WTC11 (cell line): ENCODE measurements at regions not wholly inside any gene's neighbourhood (a gene's known extent, or its start where the extent isn't known, plus 50 kb on each side); places are given as distances from the start of the nearest gene placed in this dataset.

ENCODE experiments used
- ATAC-seq: fragments of 200-7000 bp; cut with Tn5 transposase; 2 replicates; pipeline ENCODE4 v1.10.0; 2021; ENCODE audit warnings: mild to moderate bottlenecking, moderate library complexity
- CTCF ChIA-PET: fragments of 300-600 bp; sonication (Branson Sonifier 250); formaldehyde crosslinking; loops from one replicate; lab custom pipeline; 2021; ENCODE audit warnings: antibody characterized with exemption; lab: Charles Lee
- POLR2A ChIA-PET: fragments of 350-600 bp; sonication (Branson Sonifier 250); formaldehyde crosslinking; loops from one replicate; lab custom pipeline; 2021; ENCODE audit warnings: antibody characterized with exemption; lab: Charles Lee
- DNase-seq: peaks from one replicate; pipeline ENCODE4 v3.0.0; 2021; ENCODE audit warnings: low spot score
- H3K27ac Mint-ChIP-seq: 2 replicates; pipeline ENCODE4 v1.8.0; 2021; ENCODE audit warnings: mixed read lengths
- H3K27me3 Mint-ChIP-seq: 2 replicates; pipeline ENCODE4 v1.8.0; 2021; ENCODE audit warnings: low read depth, mild to moderate bottlenecking, moderate library complexity, mixed read lengths
- H3K36me3 Mint-ChIP-seq: 2 replicates; pipeline ENCODE4 v1.8.0; 2021; ENCODE audit warnings: mixed read lengths
- H3K4me1 Mint-ChIP-seq: 2 replicates; pipeline ENCODE4 v1.8.0; 2022; ENCODE audit warnings: mixed read lengths
- H3K4me3 Mint-ChIP-seq: 2 replicates; pipeline ENCODE4 v1.8.0; 2021; ENCODE audit warnings: mild to moderate bottlenecking, moderate library complexity, mixed read lengths
- H3K9me3 Mint-ChIP-seq: 2 replicates; pipeline ENCODE4 v1.8.0; 2021; ENCODE audit warnings: mixed read lengths
- CREM ChIP-seq: sonication (generic); formaldehyde crosslinking; IDR thresholded peaks from 2 replicates; pipeline ENCODE4 v1.8.1; 2022; ENCODE audit warnings: mild to moderate bottlenecking, missing genetic modification reagents, moderate library complexity
- ELF4 ChIP-seq: sonication (generic); formaldehyde crosslinking; IDR thresholded peaks from 2 replicates; pipeline ENCODE4 v1.8.1; 2022; ENCODE audit warnings: low read depth, mild to moderate bottlenecking, moderate library complexity, missing genetic modification reagents
- ESRRA ChIP-seq: sonication (generic); formaldehyde crosslinking; IDR thresholded peaks from 2 replicates; pipeline ENCODE4 v1.8.1; 2022; ENCODE audit warnings: mild to moderate bottlenecking, missing genetic modification reagents, borderline replicate concordance
- FOXJ3 ChIP-seq: sonication (generic); formaldehyde crosslinking; IDR thresholded peaks from 2 replicates; pipeline ENCODE4 v1.9.0; 2021; ENCODE audit warnings: missing genetic modification reagents, mild to moderate bottlenecking, borderline replicate concordance
- GTF2I ChIP-seq: fragments of 250-450 bp; sonication (Bioruptor Pico); conservative IDR thresholded peaks from 2 replicates; pipeline ENCODE4 v1.4.0; 2021; ENCODE audit warnings: mild to moderate bottlenecking
- HMGA2 ChIP-seq: fragments of 250-450 bp; sonication (Bioruptor Pico); IDR thresholded peaks from 2 replicates; pipeline ENCODE4 v1.4.0; 2021; ENCODE audit warnings: mild to moderate bottlenecking, moderate library complexity
- IRF2 ChIP-seq: sonication (generic); formaldehyde crosslinking; IDR thresholded peaks from 2 replicates; pipeline ENCODE4 v1.8.0; 2022; ENCODE audit warnings: low read depth, missing genetic modification reagents, borderline replicate concordance
- JUN ChIP-seq: sonication (generic); formaldehyde crosslinking; IDR thresholded peaks from 2 replicates; pipeline ENCODE4 v1.8.0; 2023; ENCODE audit warnings: mild to moderate bottlenecking, missing genetic modification reagents
- KAT7 ChIP-seq: sonication (generic); formaldehyde crosslinking; IDR thresholded peaks from 2 replicates; pipeline ENCODE4 v1.8.1; 2023; ENCODE audit warnings: missing genetic modification reagents, mild to moderate bottlenecking, borderline replicate concordance
- MYBL2 ChIP-seq: sonication (generic); formaldehyde crosslinking; IDR thresholded peaks from 2 replicates; pipeline ENCODE4 v1.8.1; 2023; ENCODE audit warnings: mild to moderate bottlenecking, moderate library complexity, missing genetic modification reagents
- PRRX2 ChIP-seq: fragments of 250-450 bp; sonication (Bioruptor Pico); IDR thresholded peaks from 2 replicates; pipeline ENCODE4 v1.8.0; 2021; ENCODE audit warnings: mild to moderate bottlenecking
- SMAD4 ChIP-seq: sonication (generic); formaldehyde crosslinking; IDR thresholded peaks from 2 replicates; pipeline ENCODE4 v1.8.0; 2022; ENCODE audit warnings: mild to moderate bottlenecking, missing genetic modification reagents
- TEAD1 ChIP-seq: sonication (generic); formaldehyde crosslinking; IDR thresholded peaks from 2 replicates; pipeline ENCODE4 v1.8.0; 2022; ENCODE audit warnings: mild to moderate bottlenecking, missing genetic modification reagents
- TEAD4 ChIP-seq: sonication (generic); formaldehyde crosslinking; IDR thresholded peaks from 2 replicates; pipeline ENCODE4 v1.8.0; 2022; ENCODE audit warnings: mild to moderate bottlenecking, missing genetic modification reagents
- ZNF423 ChIP-seq: fragments of 250-450 bp; sonication (Bioruptor Pico); IDR thresholded peaks from 2 replicates; pipeline ENCODE4 v2.1.2; 2022; ENCODE audit warnings: mild to moderate bottlenecking, moderate library complexity
- TF ChIP-seq, protein P1 (sequence below): sonication (generic); formaldehyde crosslinking; IDR thresholded peaks from 2 replicates; pipeline ENCODE4 v1.8.1; 2023; ENCODE audit warnings: mild to moderate bottlenecking, missing genetic modification reagents, borderline replicate concordance
- TF ChIP-seq, protein P2 (sequence below): sonication (generic); formaldehyde crosslinking; IDR thresholded peaks from 2 replicates; pipeline ENCODE4 v1.8.1; 2023; ENCODE audit warnings: mild to moderate bottlenecking, missing genetic modification reagents, moderate library complexity
- TF ChIP-seq, protein P3 (sequence below): fragments of 250-450 bp; sonication (Bioruptor Pico); conservative IDR thresholded peaks from 2 replicates; pipeline ENCODE4 v1.9.0; 2021; ENCODE audit warnings: mild to moderate bottlenecking
- TF ChIP-seq, protein P4 (sequence below): fragments of 250-450 bp; sonication (Bioruptor Pico); IDR thresholded peaks from 2 replicates; pipeline ENCODE4 v1.8.0; 2021; ENCODE audit warnings: mild to moderate bottlenecking
- TF ChIP-seq, protein P5 (sequence below): sonication (generic); formaldehyde crosslinking; IDR thresholded peaks from 2 replicates; pipeline ENCODE4 v1.8.0; 2022; ENCODE audit warnings: mild to moderate bottlenecking, missing genetic modification reagents

DNA sequence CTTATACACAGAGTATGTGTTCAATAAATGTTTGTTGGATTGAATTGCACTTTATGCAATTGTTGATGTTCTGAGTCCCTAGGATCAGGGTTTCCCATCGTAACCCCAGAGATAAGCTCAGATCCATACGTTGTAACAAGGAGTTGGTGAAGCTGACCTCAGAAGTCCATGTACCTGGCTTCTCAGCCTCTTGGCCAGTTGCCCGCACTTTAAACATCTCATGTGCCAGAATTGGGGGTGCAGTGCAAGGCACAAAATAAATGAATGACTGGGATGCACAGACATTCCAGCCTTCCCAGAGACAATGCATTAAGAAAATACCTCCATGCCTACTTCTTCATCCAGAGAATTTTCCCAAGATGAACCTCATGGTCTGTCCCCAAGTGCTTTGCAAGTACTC, 142.9 kb upstream of the IL12A start:
- ChIA-PET POLR2A (no interaction called here), CTCF (interaction anchor here (1.9 kb wide), 1 partner anchor 17 kb away, joined by 6 read pairs; no protein-coding TSS in a partner anchor)
- TF ChIP-seq TEAD4 (no peak), JUN (CRISPR knock-in tag) (no peak), IRF2 (CRISPR knock-in tag) (no peak), GTF2I (CRISPR knock-in tag) (no peak)
- TF ChIP-seq, protein P1, sequence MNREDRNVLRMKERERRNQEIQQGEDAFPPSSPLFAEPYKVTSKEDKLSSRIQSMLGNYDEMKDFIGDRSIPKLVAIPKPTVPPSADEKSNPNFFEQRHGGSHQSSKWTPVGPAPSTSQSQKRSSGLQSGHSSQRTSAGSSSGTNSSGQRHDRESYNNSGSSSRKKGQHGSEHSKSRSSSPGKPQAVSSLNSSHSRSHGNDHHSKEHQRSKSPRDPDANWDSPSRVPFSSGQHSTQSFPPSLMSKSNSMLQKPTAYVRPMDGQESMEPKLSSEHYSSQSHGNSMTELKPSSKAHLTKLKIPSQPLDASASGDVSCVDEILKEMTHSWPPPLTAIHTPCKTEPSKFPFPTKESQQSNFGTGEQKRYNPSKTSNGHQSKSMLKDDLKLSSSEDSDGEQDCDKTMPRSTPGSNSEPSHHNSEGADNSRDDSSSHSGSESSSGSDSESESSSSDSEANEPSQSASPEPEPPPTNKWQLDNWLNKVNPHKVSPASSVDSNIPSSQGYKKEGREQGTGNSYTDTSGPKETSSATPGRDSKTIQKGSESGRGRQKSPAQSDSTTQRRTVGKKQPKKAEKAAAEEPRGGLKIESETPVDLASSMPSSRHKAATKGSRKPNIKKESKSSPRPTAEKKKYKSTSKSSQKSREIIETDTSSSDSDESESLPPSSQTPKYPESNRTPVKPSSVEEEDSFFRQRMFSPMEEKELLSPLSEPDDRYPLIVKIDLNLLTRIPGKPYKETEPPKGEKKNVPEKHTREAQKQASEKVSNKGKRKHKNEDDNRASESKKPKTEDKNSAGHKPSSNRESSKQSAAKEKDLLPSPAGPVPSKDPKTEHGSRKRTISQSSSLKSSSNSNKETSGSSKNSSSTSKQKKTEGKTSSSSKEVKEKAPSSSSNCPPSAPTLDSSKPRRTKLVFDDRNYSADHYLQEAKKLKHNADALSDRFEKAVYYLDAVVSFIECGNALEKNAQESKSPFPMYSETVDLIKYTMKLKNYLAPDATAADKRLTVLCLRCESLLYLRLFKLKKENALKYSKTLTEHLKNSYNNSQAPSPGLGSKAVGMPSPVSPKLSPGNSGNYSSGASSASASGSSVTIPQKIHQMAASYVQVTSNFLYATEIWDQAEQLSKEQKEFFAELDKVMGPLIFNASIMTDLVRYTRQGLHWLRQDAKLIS (CRISPR knock-in tag) = no peak
- peaks cover 14% of the 10 kb centered on the region for H3K36me3 Mint-ChIP-seq
- H3K4me1 Mint-ChIP-seq = peaks cover 34% of the 10 kb centered on the region
- H3K27me3 Mint-ChIP-seq = no peaks in the 10 kb centered on the region
- H3K9me3 Mint-ChIP-seq = peaks cover 19% of the 10 kb centered on the region
- H3K27ac Mint-ChIP-seq = no peak overlapping the region
- ATAC-seq (no peak), DNase-seq (no peak)
- no peak overlapping the region for H3K4me3 Mint-ChIP-seq

DNA sequence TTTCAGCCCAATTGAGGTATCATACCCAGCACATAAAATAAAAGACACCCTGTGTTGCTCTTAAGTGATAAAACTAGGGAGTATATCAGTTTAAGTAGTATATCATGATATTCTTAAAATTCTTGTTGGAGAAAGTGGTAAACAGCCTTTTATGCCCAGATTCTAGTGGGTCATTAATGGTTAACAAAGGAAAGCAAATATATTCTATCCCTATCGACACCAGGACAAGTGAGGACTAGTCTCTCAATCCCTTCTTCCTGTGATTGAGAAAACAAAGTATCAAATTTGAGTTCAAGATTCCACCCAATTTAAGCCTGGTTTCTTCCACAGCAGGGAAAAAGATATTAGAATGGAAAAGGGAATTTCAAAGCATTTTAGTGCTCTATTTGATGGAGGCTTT, 142.4 kb upstream of the IL12A start:
- H3K27ac Mint-ChIP-seq = no peak overlapping the region; the same call in 1 of the 2 replicates
- ChIA-PET CTCF (interaction anchor here (1.9 kb wide), 1 partner anchor 17 kb away, joined by 6 read pairs; no protein-coding TSS in a partner anchor), POLR2A (no interaction called here)
- H3K27me3 Mint-ChIP-seq = no peaks in the 10 kb centered on the region
- H3K4me3 Mint-ChIP-seq = no peak overlapping the region
- peaks cover 16% of the 10 kb centered on the region for H3K36me3 Mint-ChIP-seq
- no peak for ATAC-seq
- H3K4me1 Mint-ChIP-seq = peaks cover 32% of the 10 kb centered on the region
- TF ChIP-seq, protein P2, sequence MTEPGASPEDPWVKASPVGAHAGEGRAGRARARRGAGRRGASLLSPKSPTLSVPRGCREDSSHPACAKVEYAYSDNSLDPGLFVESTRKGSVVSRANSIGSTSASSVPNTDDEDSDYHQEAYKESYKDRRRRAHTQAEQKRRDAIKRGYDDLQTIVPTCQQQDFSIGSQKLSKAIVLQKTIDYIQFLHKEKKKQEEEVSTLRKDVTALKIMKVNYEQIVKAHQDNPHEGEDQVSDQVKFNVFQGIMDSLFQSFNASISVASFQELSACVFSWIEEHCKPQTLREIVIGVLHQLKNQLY (CRISPR knock-in tag) = no peak
- TF ChIP-seq HMGA2 (no peak), PRRX2 (CRISPR knock-in tag) (no peak), CREM (CRISPR knock-in tag) (no peak), ESRRA (CRISPR knock-in tag) (no peak), TEAD1 (CRISPR knock-in tag) (no peak), FOXJ3 (CRISPR knock-in tag) (no peak), MYBL2 (no peak), GTF2I (CRISPR knock-in tag) (no peak), KAT7 (CRISPR knock-in tag) (no peak), ZNF423 (no peak), SMAD4 (CRISPR knock-in tag) (no peak), ELF4 (CRISPR knock-in tag) (no peak)
- TF ChIP-seq, protein P3, sequence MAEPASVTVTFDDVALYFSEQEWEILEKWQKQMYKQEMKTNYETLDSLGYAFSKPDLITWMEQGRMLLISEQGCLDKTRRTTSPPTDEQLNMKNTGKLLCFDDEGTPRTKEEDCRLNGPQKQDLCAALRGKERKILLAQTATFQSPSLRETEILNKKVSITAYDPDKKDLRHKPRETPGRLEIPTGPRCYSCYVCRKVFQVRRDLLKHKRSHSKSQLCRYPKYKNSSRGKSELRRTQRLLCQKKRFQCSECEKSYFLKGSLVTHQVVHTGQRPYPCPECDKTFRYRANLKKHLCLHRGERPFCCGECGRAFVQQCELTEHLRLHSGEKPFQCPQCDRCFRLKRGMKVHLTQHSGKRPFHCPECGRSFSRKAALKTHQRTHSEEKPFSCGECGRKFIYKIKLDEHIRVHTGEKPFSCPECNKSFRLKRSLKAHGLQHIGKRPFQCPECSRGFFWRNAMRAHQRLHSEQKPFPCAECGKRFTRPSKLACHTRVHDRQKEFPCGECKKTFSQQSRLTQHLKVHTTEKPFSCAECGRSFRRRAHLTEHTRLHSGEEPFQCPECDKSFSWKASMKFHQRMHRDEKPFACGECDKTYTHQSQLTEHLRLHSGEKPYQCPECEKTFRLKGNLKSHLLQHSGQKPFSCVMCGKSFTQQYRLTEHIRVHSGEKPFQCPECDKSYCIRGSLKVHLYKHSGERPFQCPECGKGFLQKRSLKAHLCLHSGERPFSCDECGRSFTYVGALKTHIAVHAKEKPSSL (CRISPR knock-in tag) = no peak
- TF ChIP-seq, protein P4, sequence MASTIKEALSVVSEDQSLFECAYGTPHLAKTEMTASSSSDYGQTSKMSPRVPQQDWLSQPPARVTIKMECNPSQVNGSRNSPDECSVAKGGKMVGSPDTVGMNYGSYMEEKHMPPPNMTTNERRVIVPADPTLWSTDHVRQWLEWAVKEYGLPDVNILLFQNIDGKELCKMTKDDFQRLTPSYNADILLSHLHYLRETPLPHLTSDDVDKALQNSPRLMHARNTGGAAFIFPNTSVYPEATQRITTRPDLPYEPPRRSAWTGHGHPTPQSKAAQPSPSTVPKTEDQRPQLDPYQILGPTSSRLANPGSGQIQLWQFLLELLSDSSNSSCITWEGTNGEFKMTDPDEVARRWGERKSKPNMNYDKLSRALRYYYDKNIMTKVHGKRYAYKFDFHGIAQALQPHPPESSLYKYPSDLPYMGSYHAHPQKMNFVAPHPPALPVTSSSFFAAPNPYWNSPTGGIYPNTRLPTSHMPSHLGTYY (CRISPR knock-in tag) = no peak
- TF ChIP-seq, protein P5, sequence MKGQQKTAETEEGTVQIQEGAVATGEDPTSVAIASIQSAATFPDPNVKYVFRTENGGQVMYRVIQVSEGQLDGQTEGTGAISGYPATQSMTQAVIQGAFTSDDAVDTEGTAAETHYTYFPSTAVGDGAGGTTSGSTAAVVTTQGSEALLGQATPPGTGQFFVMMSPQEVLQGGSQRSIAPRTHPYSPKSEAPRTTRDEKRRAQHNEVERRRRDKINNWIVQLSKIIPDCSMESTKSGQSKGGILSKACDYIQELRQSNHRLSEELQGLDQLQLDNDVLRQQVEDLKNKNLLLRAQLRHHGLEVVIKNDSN (CRISPR knock-in tag) = no peak
- TF ChIP-seq, all 79 proteins: peak for 0
- no peak for DNase-seq
- peaks cover 19% of the 10 kb centered on the region for H3K9me3 Mint-ChIP-seq
